RWPE2 (cell line): ENCODE measurements at regions not wholly inside any gene's neighbourhood (a gene's known extent, or its start where the extent isn't known, plus 50 kb on each side); places are given as distances from the start of the nearest gene placed in this dataset.

Experiments used
- ATAC-seq: fragments of 200-7000 bp; cut with Tn5 transposase; 3 replicates; pipeline ENCODE4 v1.9.1; 2021; ENCODE audit warnings: low read depth
- DNase-seq: peaks from one replicate; pipeline ENCODE4 v3.0.0-alpha.2; 2020; ENCODE audit warnings: low spot score
- H3K27ac ChIP-seq: fragments of 450-650 bp; 2 replicates; pipeline ENCODE4 v1.5.1; 2017; ENCODE audit warnings: mild to moderate bottlenecking; ENCODE audit not compliant: poor library complexity, severe bottlenecking
- H3K27me3 ChIP-seq: fragments of 250-450 bp; sonication (Bioruptor Pico); 2 replicates; pipeline ENCODE4 v1.5.1; 2021; ENCODE audit warnings: mild to moderate bottlenecking, moderate library complexity; ENCODE audit not compliant: insufficient read depth, poor library complexity, severe bottlenecking
- H3K36me3 ChIP-seq: fragments of 250-450 bp; sonication (Bioruptor Pico); 2 replicates; pipeline ENCODE4 v1.5.1; 2020; ENCODE audit warnings: low read depth, mild to moderate bottlenecking, moderate library complexity
- H3K4me1 ChIP-seq: fragments of 250-450 bp; sonication (Bioruptor Pico); 2 replicates; pipeline ENCODE4 v1.5.1; 2021; ENCODE audit warnings: mild to moderate bottlenecking, moderate library complexity; ENCODE audit not compliant: insufficient read depth, poor library complexity, severe bottlenecking
- H3K4me3 ChIP-seq: fragments of 250-450 bp; sonication (Bioruptor Pico); 2 replicates; pipeline ENCODE4 v1.5.1; 2021; ENCODE audit warnings: mild to moderate bottlenecking, moderate library complexity; ENCODE audit not compliant: severe bottlenecking
- H3K9me3 ChIP-seq: fragments of 250-450 bp; sonication (Bioruptor Pico); 2 replicates; pipeline ENCODE4 v1.5.1; 2021; ENCODE audit warnings: mild to moderate bottlenecking, moderate library complexity; ENCODE audit not compliant: severe bottlenecking
- CTCF ChIP-seq: fragments of 450-650 bp; IDR thresholded peaks from one replicate; pipeline ENCODE4 v1.5.1; 2017; ENCODE audit warnings: mild to moderate bottlenecking, moderate library complexity; ENCODE audit not compliant: poor library complexity, severe bottlenecking

GRCh38 chr6:154570505-154570904 is 60.0 kb upstream of the CNKSR3 start:
- Histone ChIP-seq H3K4me1 (no peaks in the 10 kb centered on the region), H3K4me3 (no peak overlapping the region), H3K27ac (no peak overlapping the region), H3K36me3 (no peaks in the 10 kb centered on the region), H3K9me3 (no peaks in the 10 kb centered on the region), H3K27me3 (no peaks in the 10 kb centered on the region)
- DNase-seq (no peak), ATAC-seq (no peak)
- TF ChIP-seq CTCF = no peak

- Histone ChIP-seq H3K27ac (no peak overlapping the region), H3K27me3 (no peaks in the 10 kb centered on the region), H3K4me1 (no peaks in the 10 kb centered on the region), H3K4me3 (no peak overlapping the region), H3K9me3 (no peaks in the 10 kb centered on the region), H3K36me3 (no peaks in the 10 kb centered on the region)
- no peak for TF ChIP-seq CTCF
- no peak for ATAC-seq
- no peak for DNase-seq
Measured at GRCh38 chr6:154572556-154572955, 62.1 kb upstream of the CNKSR3 start.

GRCh38 chr6:154578004-154578559 is 67.6 kb upstream of the CNKSR3 start:
- H3K27me3 ChIP-seq = no peaks in the 10 kb centered on the region
- H3K27ac ChIP-seq = no peak overlapping the region
- no peak overlapping the region for H3K4me3 ChIP-seq
- DNase-seq (no peak), ATAC-seq (no peak)
- H3K9me3 ChIP-seq = peaks cover 2% of the 10 kb centered on the region
- no peaks in the 10 kb centered on the region for H3K36me3 ChIP-seq
- peaks cover 12% of the 10 kb centered on the region for H3K4me1 ChIP-seq
- TF ChIP-seq CTCF = no peak

- Histone ChIP-seq H3K36me3 (no peaks in the 10 kb centered on the region), H3K27ac (peak overlapping the region; percentile 5), H3K27me3 (no peaks in the 10 kb centered on the region), H3K9me3 (peaks cover 2% of the 10 kb centered on the region), H3K4me1 (peaks cover 12% of the 10 kb centered on the region), H3K4me3 (no peak overlapping the region)
- ATAC-seq (peak; percentile 38; the same call in 2 of the 3 replicates), DNase-seq (no peak)
- TF ChIP-seq CTCF = no peak
Measured at GRCh38 chr6:154579046-154579445, 68.6 kb upstream of the CNKSR3 start.

GRCh38 chr6:154579485-154579884 is 69.0 kb upstream of the CNKSR3 start:
- H3K27ac ChIP-seq = peak overlapping the region; percentile 5
- H3K27me3 ChIP-seq = no peaks in the 10 kb centered on the region
- H3K36me3 ChIP-seq = no peaks in the 10 kb centered on the region
- TF ChIP-seq CTCF = no peak
- no peak overlapping the region for H3K4me3 ChIP-seq
- peaks cover 12% of the 10 kb centered on the region for H3K4me1 ChIP-seq
- peak; percentile 58 for ATAC-seq
- no peak for DNase-seq
- peaks cover 2% of the 10 kb centered on the region for H3K9me3 ChIP-seq
